Hepatocyte (in vitro differentiated cells): ENCODE measurements at regions not wholly inside any gene's neighbourhood (a gene's known extent, or its start where the extent isn't known, plus 50 kb on each side); places are given as distances from the start of the nearest gene placed in this dataset.

ENCODE experiments used
- CTCF ChIP-seq: fragments of 200-600 bp; sonication (generic); IDR thresholded peaks from 2 replicates; pipeline ENCODE4 v1.5.1; 2016; ENCODE audit warnings: antibody characterized with exemption, mild to moderate bottlenecking; ENCODE audit not compliant: poor library complexity
- EZH2 ChIP-seq: fragments of 200-600 bp; sonication (generic); IDR thresholded peaks from 2 replicates; pipeline ENCODE4 v1.6.1; 2016; ENCODE audit warnings: antibody characterized with exemption, mild to moderate bottlenecking, borderline replicate concordance

DNA sequence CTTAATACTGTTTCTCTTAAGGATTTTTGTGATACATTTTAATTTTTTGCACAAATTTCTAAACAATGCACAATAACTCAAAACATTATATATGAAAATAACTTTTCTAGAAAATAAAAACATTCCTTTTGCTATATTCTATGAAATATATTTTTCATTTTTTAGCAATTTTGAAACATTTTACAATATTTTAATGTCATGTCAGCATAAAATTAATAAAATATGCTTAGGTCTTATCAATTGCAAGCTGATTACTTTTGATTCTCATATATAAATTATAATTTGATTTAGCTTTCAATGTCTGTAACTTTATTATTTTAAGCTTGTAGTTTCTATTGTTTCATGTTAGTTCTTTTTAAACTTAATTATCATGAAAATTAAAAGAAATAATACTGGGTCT, 898.7 kb downstream of the TMEM182 start:
- TF ChIP-seq CTCF (no peak), EZH2 (no peak)
